H9 (cell line): ENCODE measurements at regions not wholly inside any gene's neighbourhood (a gene's known extent, or its start where the extent isn't known, plus 50 kb on each side); places are given as distances from the start of the nearest gene placed in this dataset.

ENCODE experiments used
- DNase-seq: peaks from one replicate; pipeline ENCODE4 v3.0.0-alpha.2; 2017
- H2AFZ ChIP-seq: one replicate; pipeline ENCODE4 v1.6.1; 2013; ENCODE audit warnings: mild to moderate bottlenecking, low read length, control low read depth, moderate library complexity
- H2AK5ac ChIP-seq: 2 replicates; pipeline ENCODE4 v1.6.1; 2013; ENCODE audit warnings: low read length, control low read depth, mixed read lengths; ENCODE audit not compliant: insufficient read length
- H2BK120ac ChIP-seq: one replicate; pipeline ENCODE4 v1.6.1; 2013; ENCODE audit warnings: low read depth, mild to moderate bottlenecking, low read length, control low read depth, inconsistent platforms; ENCODE audit not compliant: poor library complexity, severe bottlenecking
- H2BK12ac ChIP-seq: 2 replicates; pipeline ENCODE4 v1.6.1; 2013; ENCODE audit warnings: low read length, control low read depth, mixed read lengths, low read depth; ENCODE audit not compliant: insufficient read length
- H2BK15ac ChIP-seq: 2 replicates; pipeline ENCODE4 v1.6.1; 2013; ENCODE audit warnings: low read depth, low read length, control low read depth
- H2BK20ac ChIP-seq: one replicate; pipeline ENCODE4 v1.6.1; 2013; ENCODE audit warnings: low read depth, mild to moderate bottlenecking, low read length, control low read depth, inconsistent platforms; ENCODE audit not compliant: poor library complexity, severe bottlenecking
- H2BK5ac ChIP-seq: 2 replicates; pipeline ENCODE4 v1.6.1; 2013; ENCODE audit warnings: low read length, control low read depth, mixed read lengths; ENCODE audit not compliant: insufficient read length
- H3K14ac ChIP-seq: 2 replicates; pipeline ENCODE4 v1.6.1; 2013; ENCODE audit warnings: low read length, control low read depth; ENCODE audit not compliant: insufficient read depth
- H3K18ac ChIP-seq: 2 replicates; pipeline ENCODE4 v1.6.1; 2013; ENCODE audit warnings: low read depth, mild to moderate bottlenecking, mixed read lengths, low read length, control low read depth; ENCODE audit not compliant: insufficient read length
- H3K23ac ChIP-seq: 2 replicates; pipeline ENCODE4 v1.6.1; 2013; ENCODE audit warnings: low read length, control low read depth, mixed read lengths, low read depth; ENCODE audit not compliant: insufficient read length
- H3K23me2 ChIP-seq: 2 replicates; pipeline ENCODE4 v1.6.1; 2013; ENCODE audit warnings: low read depth, mild to moderate bottlenecking, mixed read lengths, low read length, control low read depth; ENCODE audit not compliant: insufficient read length, poor library complexity, severe bottlenecking
- H3K27ac ChIP-seq: 2 replicates; pipeline ENCODE4 v1.5.1; 2013; ENCODE audit warnings: low read length, control low read depth, mixed read lengths, low read depth; ENCODE audit not compliant: insufficient read length
- H3K27me3 ChIP-seq: 2 replicates; pipeline ENCODE4 v1.6.1; 2013; ENCODE audit warnings: low read length, control low read depth, inconsistent platforms; ENCODE audit not compliant: insufficient read depth
- H3K4ac ChIP-seq: 2 replicates; pipeline ENCODE4 v1.6.1; 2013; ENCODE audit warnings: low read depth, mild to moderate bottlenecking, control low read depth, inconsistent platforms, low read length, moderate library complexity
- H3K4me1 ChIP-seq: 2 replicates; pipeline ENCODE4 v1.6.1; 2013; ENCODE audit warnings: low read length, control low read depth, inconsistent platforms; ENCODE audit not compliant: insufficient read depth
- H3K4me2 ChIP-seq: 2 replicates; pipeline ENCODE4 v1.6.1; 2013; ENCODE audit warnings: low read length, control low read depth, mixed read lengths; ENCODE audit not compliant: insufficient read length, insufficient read depth
- H3K56ac ChIP-seq: 2 replicates; pipeline ENCODE4 v1.6.1; 2013; ENCODE audit warnings: low read depth, mild to moderate bottlenecking, mixed read lengths, low read length, control low read depth; ENCODE audit not compliant: insufficient read length
- H3K79me1 ChIP-seq: 2 replicates; pipeline ENCODE4 v1.6.1; 2013; ENCODE audit warnings: low read depth, mild to moderate bottlenecking, moderate library complexity, low read length, control low read depth, inconsistent platforms; ENCODE audit not compliant: insufficient read depth, poor library complexity, severe bottlenecking
- H3K79me2 ChIP-seq: 2 replicates; pipeline ENCODE4 v1.6.1; 2013; ENCODE audit warnings: low read length, control low read depth, inconsistent platforms; ENCODE audit not compliant: insufficient read depth
- H3K9ac ChIP-seq: 2 replicates; pipeline ENCODE4 v1.6.1; 2013; ENCODE audit warnings: low read length, control low read depth, mixed read lengths; ENCODE audit not compliant: insufficient read length; ENCODE audit errors: extremely low read depth
- H3K9me3 ChIP-seq: one replicate; pipeline ENCODE4 v1.6.1; 2013; ENCODE audit warnings: low read depth, low read length, inconsistent platforms; ENCODE audit not compliant: control insufficient read depth
- H3T11ph ChIP-seq: one replicate; pipeline ENCODE4 v1.6.1; 2013; ENCODE audit warnings: mild to moderate bottlenecking, low read length, control low read depth, inconsistent platforms
- H4K20me1 ChIP-seq: one replicate; pipeline ENCODE4 v1.6.1; 2013; ENCODE audit not compliant: control insufficient read depth, insufficient read length, insufficient read depth
- H4K5ac ChIP-seq: 2 replicates; pipeline ENCODE4 v1.6.1; 2013; ENCODE audit warnings: low read depth, mild to moderate bottlenecking, mixed read lengths, low read length, control low read depth; ENCODE audit not compliant: insufficient read length
- H4K8ac ChIP-seq: replicated peaks from 2 replicates; pipeline ENCODE4 v1.6.1; 2013; ENCODE audit warnings: low read length, control low read depth, mixed read lengths, low read depth; ENCODE audit not compliant: insufficient read length
- H4K91ac ChIP-seq: 2 replicates; pipeline ENCODE4 v1.6.1; 2013; ENCODE audit warnings: low read depth, mild to moderate bottlenecking, moderate library complexity, mixed read lengths, low read length, control low read depth; ENCODE audit not compliant: insufficient read length
- H3K27ac Mint-ChIP-seq, 3 experiments: 2 replicates in 2 of 3; 3 replicates in 1 of 3; pipeline ENCODE4 v1.8.0; 2020 to 2021; ENCODE audit warnings: mixed read lengths in 3 of 3, mild to moderate bottlenecking in 1 of 3, moderate library complexity in 1 of 3
- H3K27me3 Mint-ChIP-seq: 2 replicates; pipeline ENCODE4 v1.8.0; 2021; ENCODE audit warnings: low read depth, mild to moderate bottlenecking, moderate library complexity, mixed read lengths
- H3K36me3 Mint-ChIP-seq, 3 experiments: 2 replicates in 2 of 3; 3 replicates in 1 of 3; pipeline ENCODE4 v1.8.0; 2020 to 2021; ENCODE audit warnings: low read depth in 3 of 3, mixed read lengths in 3 of 3; ENCODE audit not compliant: insufficient read depth in 1 of 3
- H3K4me1 Mint-ChIP-seq, 2 experiments: 2 replicates each; pipeline ENCODE4 v1.8.0; 2020; ENCODE audit warnings: mixed read lengths in 2 of 2
- H3K4me3 Mint-ChIP-seq, 2 experiments: 2 replicates in 1 of 2; 3 replicates in 1 of 2; pipeline ENCODE4 v1.8.0; 2020 to 2021; ENCODE audit warnings: mild to moderate bottlenecking in 2 of 2, mixed read lengths in 2 of 2, moderate library complexity in 1 of 2
- H3K9me3 Mint-ChIP-seq, 2 experiments: 2 replicates in 1 of 2; 3 replicates in 1 of 2; pipeline ENCODE4 v1.8.0; 2020; ENCODE audit warnings: mild to moderate bottlenecking in 2 of 2, mixed read lengths in 2 of 2, moderate library complexity in 1 of 2
- CTCF ChIP-seq: fragments of 200-600 bp; sonication (generic); conservative IDR thresholded peaks from 3 replicates; pipeline ENCODE4 v1.8.0; 2021; ENCODE audit warnings: antibody characterized with exemption, mild to moderate bottlenecking
- WGBS: extraction: QIAGEN DNeasy Blood & Tissue Kit; methylation state at CpG from one replicate; pipeline ENCODE4 v1.1.7; 2013; ENCODE audit warnings: missing lambda C conversion rate, low lambda C conversion rate, mixed read lengths; ENCODE audit not compliant: insufficient read length; ENCODE audit errors: extremely low coverage; 5-methylcytosine and 5-hydroxymethylcytosine counted together

- no peak overlapping the region for H3T11ph ChIP-seq
- H2BK15ac ChIP-seq, result no peak overlapping the region
- H3K4me2 ChIP-seq, result no peak overlapping the region
- peak; percentile 76 for TF ChIP-seq CTCF
- no peak overlapping the region for H2BK120ac ChIP-seq
- Mint-ChIP-seq H3K27ac (no peak overlapping the region), H3K4me1 (no peaks in the 10 kb centered on the region), H3K36me3 (no peaks in the 10 kb centered on the region), H3K9me3 (no peaks in the 10 kb centered on the region), H3K27me3 (no peaks in the 10 kb centered on the region), H3K4me3 (no peak overlapping the region)
- H2AFZ ChIP-seq, result no peak overlapping the region
- no peaks in the 10 kb centered on the region for H3K9me3 ChIP-seq
- H2BK12ac ChIP-seq, result no peak overlapping the region
- no peak overlapping the region for H3K56ac ChIP-seq
- H3K27me3 ChIP-seq, result no peaks in the 10 kb centered on the region
- no peak overlapping the region for H4K91ac ChIP-seq
- no peak overlapping the region for H4K8ac ChIP-seq
- no peak overlapping the region for H3K14ac ChIP-seq
- no peak overlapping the region for H3K4ac ChIP-seq
- peak; percentile 49 for DNase-seq
- no peaks in the 10 kb centered on the region for H3K23me2 ChIP-seq
- no peaks in the 10 kb centered on the region for H4K20me1 ChIP-seq
- H3K79me1 ChIP-seq, result no peaks in the 10 kb centered on the region
- H3K23ac ChIP-seq, result no peak overlapping the region
- WGBS, result no CpG with 5 or more reads among the region's 4 CpGs
- H4K5ac ChIP-seq, result no peak overlapping the region
- no peak overlapping the region for H3K9ac ChIP-seq
- H2BK20ac ChIP-seq, result no peak overlapping the region
- no peak overlapping the region for H2BK5ac ChIP-seq
- H3K27ac ChIP-seq, result no peak overlapping the region
- H3K4me1 ChIP-seq, result no peaks in the 10 kb centered on the region
- no peak overlapping the region for H3K18ac ChIP-seq
- H2AK5ac ChIP-seq, result no peak overlapping the region
- no peaks in the 10 kb centered on the region for H3K79me2 ChIP-seq
Measured at GRCh38 chr5:57338068-57338867, 144.3 kb downstream of the ACTBL2 start.
